ENCODE measurements at regions not wholly inside any gene's neighbourhood (a gene's known extent, or its start where the extent isn't known, plus 50 kb on each side); places are given as distances from the start of the nearest gene placed in this dataset.

- TF ChIP-seq POLR2AphosphoS5 (IDR thresholded peaks at IDR 0.05; ENCODE audit: low read depth) (no peak), SPI1 (IDR thresholded peaks at IDR 0.05; ENCODE audit: borderline replicate concordance, low read depth) (no peak), GABPA (IDR thresholded peaks at IDR 0.05; ENCODE audit: low read depth) (no peak), CTCF (IDR thresholded peaks at IDR 0.05; ENCODE audit: insufficient read depth, low read length) (no peak)
- TF ChIP-seq, protein P1, sequence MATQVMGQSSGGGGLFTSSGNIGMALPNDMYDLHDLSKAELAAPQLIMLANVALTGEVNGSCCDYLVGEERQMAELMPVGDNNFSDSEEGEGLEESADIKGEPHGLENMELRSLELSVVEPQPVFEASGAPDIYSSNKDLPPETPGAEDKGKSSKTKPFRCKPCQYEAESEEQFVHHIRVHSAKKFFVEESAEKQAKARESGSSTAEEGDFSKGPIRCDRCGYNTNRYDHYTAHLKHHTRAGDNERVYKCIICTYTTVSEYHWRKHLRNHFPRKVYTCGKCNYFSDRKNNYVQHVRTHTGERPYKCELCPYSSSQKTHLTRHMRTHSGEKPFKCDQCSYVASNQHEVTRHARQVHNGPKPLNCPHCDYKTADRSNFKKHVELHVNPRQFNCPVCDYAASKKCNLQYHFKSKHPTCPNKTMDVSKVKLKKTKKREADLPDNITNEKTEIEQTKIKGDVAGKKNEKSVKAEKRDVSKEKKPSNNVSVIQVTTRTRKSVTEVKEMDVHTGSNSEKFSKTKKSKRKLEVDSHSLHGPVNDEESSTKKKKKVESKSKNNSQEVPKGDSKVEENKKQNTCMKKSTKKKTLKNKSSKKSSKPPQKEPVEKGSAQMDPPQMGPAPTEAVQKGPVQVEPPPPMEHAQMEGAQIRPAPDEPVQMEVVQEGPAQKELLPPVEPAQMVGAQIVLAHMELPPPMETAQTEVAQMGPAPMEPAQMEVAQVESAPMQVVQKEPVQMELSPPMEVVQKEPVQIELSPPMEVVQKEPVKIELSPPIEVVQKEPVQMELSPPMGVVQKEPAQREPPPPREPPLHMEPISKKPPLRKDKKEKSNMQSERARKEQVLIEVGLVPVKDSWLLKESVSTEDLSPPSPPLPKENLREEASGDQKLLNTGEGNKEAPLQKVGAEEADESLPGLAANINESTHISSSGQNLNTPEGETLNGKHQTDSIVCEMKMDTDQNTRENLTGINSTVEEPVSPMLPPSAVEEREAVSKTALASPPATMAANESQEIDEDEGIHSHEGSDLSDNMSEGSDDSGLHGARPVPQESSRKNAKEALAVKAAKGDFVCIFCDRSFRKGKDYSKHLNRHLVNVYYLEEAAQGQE (IDR thresholded peaks at IDR 0.05; ENCODE audit: insufficient replicate concordance, low read depth) = no peak
- Histone ChIP-seq H3K4me3 (replicated peaks; ENCODE audit: insufficient read depth, low read length) (no peak overlapping the region), H3K27me3 (ENCODE audit: insufficient read depth, poor library complexity, severe bottlenecking) (no peaks in the 10 kb centered on the region), H3K27ac (replicated peaks) (no peak overlapping the region)
- no peak for DNase-seq (ENCODE audit: low read depth in 1 of 2, low spot score in 1 of 2)
Observed at GRCh38 chr7:108824840-108825580, 255.3 kb downstream of the DNAJB9 start.

DNA sequence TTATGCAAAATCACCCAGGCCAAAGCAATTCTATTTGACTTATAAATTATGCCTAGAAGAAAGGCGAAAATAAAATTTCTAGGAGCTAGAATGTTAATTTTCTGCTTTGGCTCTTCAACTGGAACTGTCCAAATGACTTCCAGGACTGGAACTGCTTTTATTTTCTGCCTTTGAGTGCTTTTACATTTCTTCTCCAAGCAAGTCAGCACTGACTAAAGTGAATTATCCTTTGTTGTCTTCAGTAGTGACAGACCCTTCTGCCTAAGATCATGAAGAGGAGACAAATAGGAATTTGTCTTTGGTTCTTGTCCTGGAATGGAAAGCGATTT, 255.9 kb downstream of the DNAJB9 start:
- no peak overlapping the region for H3K4me3 ChIP-seq (replicated peaks; ENCODE audit: insufficient read depth, low read length)
- H3K27ac ChIP-seq (replicated peaks) = no peak overlapping the region
- no peak for DNase-seq (ENCODE audit: low read depth in 1 of 2, low spot score in 1 of 2)
- TF ChIP-seq GABPA (IDR thresholded peaks at IDR 0.05; ENCODE audit: low read depth) (no peak), SPI1 (IDR thresholded peaks at IDR 0.05; ENCODE audit: borderline replicate concordance, low read depth) (no peak), CTCF (IDR thresholded peaks at IDR 0.05; ENCODE audit: insufficient read depth, low read length) (no peak)
- H3K27me3 ChIP-seq (ENCODE audit: insufficient read depth, poor library complexity, severe bottlenecking) = no peaks in the 10 kb centered on the region

- TF ChIP-seq, protein P1 (IDR thresholded peaks at IDR 0.05; ENCODE audit: insufficient replicate concordance, low read depth) = no peak
- no peak for TF ChIP-seq CTCF (IDR thresholded peaks at IDR 0.05; ENCODE audit: insufficient read depth, low read length)
- TF ChIP-seq GABPA (IDR thresholded peaks at IDR 0.05; ENCODE audit: low read depth) = no peak
- no peak for TF ChIP-seq POLR2AphosphoS5 (IDR thresholded peaks at IDR 0.05; ENCODE audit: low read depth)
- no peak for TF ChIP-seq SPI1 (IDR thresholded peaks at IDR 0.05; ENCODE audit: borderline replicate concordance, low read depth)
- Histone ChIP-seq H3K4me3 (replicated peaks; ENCODE audit: insufficient read depth, low read length) (no peak overlapping the region), H3K27me3 (ENCODE audit: insufficient read depth, poor library complexity, severe bottlenecking) (no peaks in the 10 kb centered on the region), H3K27ac (replicated peaks) (no peak overlapping the region)
- no peak for DNase-seq (ENCODE audit: low read depth in 1 of 2, low spot score in 1 of 2)
Observed at GRCh38 chr7:108836256-108836655, 266.6 kb downstream of the DNAJB9 start.

DNA sequence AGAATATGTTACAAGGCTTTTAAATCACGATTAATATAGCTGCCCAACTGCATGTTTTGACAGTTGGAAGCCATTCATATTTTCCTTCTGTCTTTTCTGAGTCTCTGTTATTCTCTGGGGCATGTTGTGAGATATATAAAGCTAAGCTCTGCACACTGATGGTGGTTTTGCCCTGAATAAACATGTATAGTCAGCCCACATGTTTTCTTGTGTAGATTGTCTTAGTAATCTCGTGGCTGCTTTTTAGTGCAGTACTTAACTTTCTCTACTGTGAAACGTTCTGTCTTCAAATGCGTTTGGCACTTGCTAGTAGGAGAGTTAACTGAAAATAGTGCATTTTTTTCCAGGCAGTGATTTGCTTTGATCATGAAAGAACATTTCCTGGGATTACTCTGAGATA, 268.5 kb downstream of the DNAJB9 start:
- Histone ChIP-seq H3K27me3 (ENCODE audit: insufficient read depth, poor library complexity, severe bottlenecking) (no peaks in the 10 kb centered on the region), H3K27ac (replicated peaks) (no peak overlapping the region), H3K4me3 (replicated peaks; ENCODE audit: insufficient read depth, low read length) (no peak overlapping the region)
- DNase-seq (ENCODE audit: low read depth in 1 of 2, low spot score in 1 of 2) = no peak
- no peak for TF ChIP-seq GABPA (IDR thresholded peaks at IDR 0.05; ENCODE audit: low read depth)
- no peak for TF ChIP-seq SPI1 (IDR thresholded peaks at IDR 0.05; ENCODE audit: borderline replicate concordance, low read depth)
- TF ChIP-seq, protein P1 (IDR thresholded peaks at IDR 0.05; ENCODE audit: insufficient replicate concordance, low read depth) = no peak

Data from HL-60 (cell line).